Activated CD4-positive, alpha-beta T cell treated with anti-CD3 and anti-CD28 coated beads, Interleukin-2, amount 50 U/mL, for 48 hours (primary cell): ENCODE measurements at regions not wholly inside any gene's neighbourhood (a gene's known extent, or its start where the extent isn't known, plus 50 kb on each side); places are given as distances from the start of the nearest gene placed in this dataset.

Source experiments
- DNase-seq, 2 experiments: peaks; one replicate each; pipeline ENCODE4 v3.0.0-alpha.2; 2020

- DNase-seq: no peak
Measured at GRCh38 chr5:104444656-104445055, 882.1 kb upstream of the NUDT12 start.

- no peak for DNase-seq
Measured at GRCh38 chr5:104443706-104444105, 881.1 kb upstream of the NUDT12 start.

DNA sequence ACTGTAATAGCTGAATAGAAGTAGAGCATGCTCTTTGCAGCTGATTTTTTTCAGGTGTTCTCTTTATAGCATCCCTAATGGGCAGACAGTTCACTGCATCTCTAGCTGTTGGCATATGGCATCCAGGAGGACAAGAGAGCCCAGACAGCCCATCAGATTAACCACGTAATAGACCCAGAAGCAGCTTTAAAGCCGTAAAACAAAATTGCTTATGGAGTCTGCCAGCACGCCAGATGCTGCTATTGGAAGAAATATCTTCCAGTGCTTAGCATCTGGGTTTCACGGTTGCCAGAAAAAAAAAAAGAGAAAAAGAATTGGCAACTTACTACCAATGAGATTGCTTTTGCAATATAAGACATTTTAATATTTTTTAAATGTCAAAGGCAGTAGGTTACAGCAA lies 869.4 kb upstream of the NUDT12 start:
- DNase-seq: no peak

- no peak for DNase-seq
Measured at GRCh38 chr5:104431002-104431620, 868.5 kb upstream of the NUDT12 start.

- no peak for DNase-seq
Measured at GRCh38 chr5:104429911-104430310, 867.3 kb upstream of the NUDT12 start.

GRCh38 chr5:104421431-104421830 lies 858.8 kb upstream of the NUDT12 start:
- no peak for DNase-seq

GRCh38 chr5:104418056-104418455 lies 855.5 kb upstream of the NUDT12 start:
- no peak for DNase-seq

DNA sequence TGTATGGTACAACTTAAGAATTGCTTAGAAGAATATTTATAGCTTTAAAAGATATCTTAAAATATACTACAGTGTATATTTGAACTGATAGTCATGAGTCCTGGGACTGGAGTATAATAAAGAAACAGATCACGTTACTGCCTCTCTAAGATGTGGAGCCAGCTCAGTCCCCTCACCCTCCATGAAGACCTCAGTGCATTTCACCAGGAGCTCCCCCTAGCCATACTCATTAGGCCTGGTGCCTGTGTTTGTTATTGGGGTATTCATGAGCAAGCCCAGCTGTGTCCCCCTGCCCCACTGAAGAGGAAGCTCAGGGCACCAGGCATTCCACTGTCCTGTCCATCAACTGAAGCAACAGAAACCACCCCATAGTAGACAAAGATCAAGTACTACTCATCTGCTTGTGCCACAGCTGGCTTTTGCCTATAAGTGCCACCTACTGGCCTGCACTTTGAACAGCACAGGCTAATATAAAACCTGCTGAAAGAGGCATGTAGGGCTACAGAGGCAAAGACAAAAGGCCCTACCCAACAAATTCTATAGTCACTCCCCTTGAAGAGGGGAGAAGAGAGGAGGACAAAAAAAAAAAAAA lies 850.2 kb upstream of the NUDT12 start:
- no peak for DNase-seq

- no peak for DNase-seq
Measured at GRCh38 chr5:104400941-104401340, 838.4 kb upstream of the NUDT12 start.

GRCh38 chr5:104385906-104386305 lies 823.3 kb upstream of the NUDT12 start:
- no peak for DNase-seq

DNA sequence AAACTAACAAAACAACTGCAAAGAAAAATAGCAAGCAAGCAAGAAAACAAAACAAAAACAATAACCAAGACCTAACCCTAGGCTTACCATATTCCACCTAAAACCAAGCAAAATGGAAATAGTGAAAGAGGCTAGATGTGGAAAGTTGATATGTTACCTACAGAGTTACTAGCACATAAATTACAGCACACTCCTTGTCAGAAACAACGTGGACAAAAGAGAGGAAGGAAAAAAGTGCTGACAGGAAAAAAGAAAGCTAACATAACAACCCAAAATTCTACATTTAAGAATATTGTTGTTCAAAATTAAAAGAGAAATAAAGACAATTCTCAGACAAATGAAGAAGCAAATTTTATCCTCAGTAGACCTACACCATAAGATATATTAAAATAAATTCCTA lies 812.8 kb upstream of the NUDT12 start:
- DNase-seq: no peak

- DNase-seq: no peak
Measured at GRCh38 chr5:104372796-104373195, 810.2 kb upstream of the NUDT12 start.

- no peak for DNase-seq
Measured at GRCh38 chr5:104372376-104372775, 809.8 kb upstream of the NUDT12 start.

DNA sequence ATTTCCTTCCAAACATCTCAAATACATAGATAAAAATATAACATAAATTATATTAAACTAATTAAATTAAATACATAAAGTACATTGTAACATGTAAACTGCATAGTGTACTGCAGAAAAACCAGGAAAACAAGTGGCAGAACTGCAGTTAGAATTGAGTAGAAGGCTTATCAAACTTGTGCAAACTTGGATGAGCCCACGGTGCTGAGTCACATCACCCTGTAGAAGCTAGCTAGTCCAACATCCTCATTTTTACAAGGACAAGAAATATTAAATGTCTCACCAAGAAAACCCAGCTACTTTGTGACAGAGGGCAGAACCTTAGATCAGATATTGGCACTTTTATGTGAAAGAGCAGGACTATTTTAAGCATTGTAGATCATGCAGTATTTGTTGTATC lies 807.9 kb upstream of the NUDT12 start:
- no peak for DNase-seq

- no peak for DNase-seq
Measured at GRCh38 chr5:104367978-104368377, 805.4 kb upstream of the NUDT12 start.

DNA sequence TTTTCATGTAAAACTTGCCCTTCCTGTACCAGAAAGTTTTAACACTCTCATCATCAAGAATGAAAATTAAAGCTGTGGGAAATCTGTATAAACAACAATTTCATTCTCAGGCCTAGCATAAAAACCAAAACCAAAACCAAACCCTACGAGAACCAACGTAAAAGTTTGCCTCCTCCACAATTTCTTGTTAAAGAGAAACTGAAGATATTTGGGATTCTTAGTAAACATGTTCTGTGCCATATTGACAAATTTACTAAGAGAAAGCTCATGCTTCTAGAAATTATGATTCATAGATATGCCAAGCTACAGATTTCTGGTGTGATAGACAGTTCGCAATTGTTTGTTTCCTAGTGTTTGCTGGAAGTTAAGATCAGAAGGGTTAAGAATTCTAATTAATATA lies 801.0 kb upstream of the NUDT12 start:
- no peak for DNase-seq

GRCh38 chr5:104361932-104362331 lies 799.3 kb upstream of the NUDT12 start:
- DNase-seq: no peak

- no peak for DNase-seq
Measured at GRCh38 chr5:104355350-104355749, 792.8 kb upstream of the NUDT12 start.

- no peak for DNase-seq
Measured at GRCh38 chr5:104353371-104353770, 790.8 kb upstream of the NUDT12 start.

GRCh38 chr5:104352954-104353353 lies 790.4 kb upstream of the NUDT12 start:
- no peak for DNase-seq

DNA sequence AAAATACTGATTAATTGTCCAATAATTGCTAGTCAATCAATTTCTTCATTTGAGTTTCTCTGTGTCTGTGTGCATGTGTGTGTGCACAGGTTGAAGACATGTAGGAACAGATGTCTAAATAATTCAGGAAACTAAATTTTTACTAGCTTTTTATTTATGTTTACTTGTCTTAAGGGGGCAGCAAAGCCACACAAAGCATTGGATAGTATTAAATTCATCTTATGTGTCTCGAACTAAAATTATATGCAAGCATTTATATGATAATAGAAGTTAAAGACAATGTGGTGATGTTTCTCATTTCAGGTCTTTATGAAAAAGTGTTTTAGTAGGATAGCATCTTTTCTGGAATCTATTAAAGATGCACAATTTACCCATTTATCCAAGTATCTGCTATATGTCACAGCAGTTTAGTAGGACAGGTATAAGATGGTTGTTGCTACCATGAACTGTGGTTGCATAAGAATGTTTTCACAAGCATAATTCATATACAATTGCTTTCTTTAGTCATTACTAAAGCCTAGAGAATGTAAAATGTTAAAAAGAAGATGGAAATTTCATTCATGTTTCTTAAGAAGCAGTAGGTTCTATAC lies 784.6 kb upstream of the NUDT12 start:
- DNase-seq: no peak

DNA sequence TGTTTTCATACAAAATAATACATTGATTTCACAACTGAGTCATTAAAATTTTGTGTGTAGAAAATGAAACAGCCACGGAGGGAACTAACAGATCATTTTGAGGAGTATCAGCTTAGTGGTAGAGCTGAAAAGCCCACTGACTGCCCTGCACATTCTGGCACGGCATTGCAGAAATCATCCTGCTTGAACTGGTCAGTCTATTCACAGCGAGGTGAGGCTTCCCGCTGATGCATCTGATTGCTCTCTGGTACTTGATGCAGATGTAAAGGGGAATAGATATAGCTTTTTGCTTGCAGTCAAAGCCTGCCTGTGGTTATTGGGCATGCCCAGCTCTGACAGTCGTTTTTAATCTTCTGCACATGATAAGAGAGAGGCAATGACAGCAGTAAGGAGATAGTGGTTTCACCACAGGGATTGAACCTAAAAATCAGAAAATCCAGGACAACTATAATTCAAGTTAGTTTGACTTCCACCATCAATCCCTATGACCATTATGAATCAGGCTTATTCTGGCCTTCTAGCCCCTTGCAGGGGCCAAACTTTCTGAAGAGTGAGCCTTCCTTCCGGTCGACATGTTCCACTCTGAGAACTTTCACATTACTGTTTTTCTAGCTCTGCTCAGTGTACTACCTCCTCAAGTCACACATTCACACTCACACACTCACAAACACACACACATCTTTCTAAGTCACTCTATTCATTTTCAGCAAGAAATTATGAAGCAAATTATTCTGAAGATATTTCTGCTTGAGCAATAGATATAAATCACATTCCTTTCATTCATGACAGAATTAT lies 782.8 kb upstream of the NUDT12 start:
- no peak for DNase-seq

GRCh38 chr5:104344809-104345208 lies 782.2 kb upstream of the NUDT12 start:
- no peak for DNase-seq

DNA sequence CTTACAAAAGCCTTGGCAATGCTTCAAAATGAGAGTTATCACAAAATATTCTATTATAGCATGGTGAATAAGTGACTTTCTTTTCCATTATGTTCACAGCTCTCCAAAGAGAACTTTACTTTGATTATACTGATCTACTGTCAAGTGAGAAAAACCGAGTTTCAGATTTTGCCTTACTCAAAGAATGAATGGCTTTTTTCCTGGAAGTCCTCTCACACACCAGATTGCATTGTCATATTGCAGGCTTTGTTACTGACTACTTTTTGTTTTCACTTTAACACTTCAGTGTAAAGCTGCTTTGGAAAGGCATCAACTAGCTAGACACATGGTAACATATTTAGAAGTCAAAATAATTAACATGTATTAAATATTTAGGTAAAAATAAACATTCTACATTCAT lies 765.2 kb upstream of the NUDT12 start:
- DNase-seq: no peak
